ENCODE measurements at regions not wholly inside any gene's neighbourhood (a gene's known extent, or its start where the extent isn't known, plus 50 kb on each side); places are given as distances from the start of the nearest gene placed in this dataset.

- no TSS peak for BruUV-seq (replicated peaks)
These were observed 101.7 kb upstream of the ETAA1 start for GRCh38 chr2:67295406-67295805.

GRCh38 chr2:67295851-67296250 lies 101.3 kb upstream of the ETAA1 start:
- no peaks in the 10 kb centered on the region for H3K9me3 ChIP-seq (replicated peaks; ENCODE audit: control insufficient read depth, insufficient read depth, low read length)
- H2AFZ ChIP-seq (ENCODE audit: control insufficient read depth, low read depth, low read length): no peak overlapping the region
- H3K27ac ChIP-seq (ENCODE audit: control insufficient read depth, insufficient read depth): no peak overlapping the region
- no peak overlapping the region for H3K9ac ChIP-seq (ENCODE audit: control insufficient read depth, insufficient read depth, low read length)
- WGBS (ENCODE audit: insufficient coverage, insufficient replicate concordance, low lambda C conversion rate, missing lambda C conversion rate): 19% methylated on average over 4 of the region's 4 CpGs
- H3K27me3 ChIP-seq (replicated peaks in 1 of 2; ENCODE audit: control insufficient read depth in 2 of 2, insufficient read depth in 2 of 2, low read length in 1 of 2): no peaks in the 10 kb centered on the region
- no peaks in the 10 kb centered on the region for H3K36me3 ChIP-seq (ENCODE audit: control insufficient read depth in 2 of 2, insufficient read depth in 2 of 2, low read length in 1 of 2)
- H3K4me2 ChIP-seq (ENCODE audit: control insufficient read depth, insufficient read depth): no peak overlapping the region
- no peak overlapping the region for H3K4me3 ChIP-seq
- FAIRE-seq (no peak), DNase-seq (ENCODE audit: low read depth, low spot score) (no peak), ATAC-seq (no peak)
- no peaks in the 10 kb centered on the region for H4K20me1 ChIP-seq (ENCODE audit: control insufficient read depth, insufficient read depth)
- SMC1A ChIA-PET (ENCODE audit: uncharacterized antibody, unreplicated experiment): interaction anchor here (0.6 to 1.3 kb wide), 2 partner anchors 11 to 313 kb away, joined by 3 read pairs; no protein-coding TSS in a partner anchor
- in situ Hi-C loops (cut with MboI) (no loop called here), intact Hi-C loops (cut with micrococcal nuclease; ENCODE audit: unreplicated experiment) (no loop called here)
- H3K79me2 ChIP-seq (ENCODE audit: control insufficient read depth, insufficient read depth, low read length): no peaks in the 10 kb centered on the region
- RAD21 ChIA-PET (ENCODE audit: unreplicated experiment): no interaction called here
- CTCF ChIA-PET: no interaction called here
- no TSS peak for BruUV-seq (replicated peaks)
- H3K4me1 ChIP-seq (ENCODE audit: control insufficient read depth, insufficient read depth, low read length): no peaks in the 10 kb centered on the region
- POLR2A ChIA-PET: no interaction called here
- no peak for TF ChIP-seq MXI1 (IDR thresholded peaks at IDR 0.05; ENCODE audit: low read depth, low read length)
- TF ChIP-seq SUPT20H (IDR thresholded peaks at IDR 0.05; ENCODE audit: borderline replicate concordance, control insufficient read depth, low read depth, low read length): no peak
- no peak for TF ChIP-seq IRF5 (IDR thresholded peaks at IDR 0.05; ENCODE audit: borderline replicate concordance)
- no peak for TF ChIP-seq TCF12 (IDR thresholded peaks at IDR 0.05; ENCODE audit: low read depth, low read length)
- TF ChIP-seq RELB (IDR thresholded peaks at IDR 0.05; ENCODE audit: low read depth): no peak
- TF ChIP-seq BHLHE40 (IDR thresholded peaks at IDR 0.05; ENCODE audit: borderline replicate concordance in 1 of 2, low read depth in 2 of 2, low read length in 1 of 2): no peak
- no peak for TF ChIP-seq E2F8 (IDR thresholded peaks at IDR 0.05; ENCODE audit: low read depth, partially characterized antibody)
- no peak for TF ChIP-seq WRNIP1 (IDR thresholded peaks at IDR 0.05; ENCODE audit: borderline replicate concordance, low read depth, low read length)

More at GRCh38 chr2:67295406-67295805, 101.7 kb upstream of the ETAA1 start:
- ChIA-PET POLR2A (no interaction called here), SMC1A (ENCODE audit: uncharacterized antibody, unreplicated experiment) (interaction anchor here (0.6 to 1.3 kb wide), 2 partner anchors 11 to 314 kb away, joined by 3 read pairs; no protein-coding TSS in a partner anchor), RAD21 (ENCODE audit: unreplicated experiment) (no interaction called here), CTCF (no interaction called here)
- in situ Hi-C loops (cut with MboI): no loop called here
- no peak overlapping the region for H3K4me2 ChIP-seq (ENCODE audit: control insufficient read depth, insufficient read depth)
- no peak for FAIRE-seq
- no peak overlapping the region for H3K4me3 ChIP-seq
- H3K9ac ChIP-seq (ENCODE audit: control insufficient read depth, insufficient read depth, low read length): no peak overlapping the region
- intact Hi-C loops (cut with micrococcal nuclease; ENCODE audit: unreplicated experiment): no loop called here
- no peak overlapping the region for H2AFZ ChIP-seq (ENCODE audit: control insufficient read depth, low read depth, low read length)
- no peak for TF ChIP-seq NFIC (IDR thresholded peaks at IDR 0.05; ENCODE audit: low read depth, low read length)
- TF ChIP-seq CBX5 (IDR thresholded peaks at IDR 0.05; ENCODE audit: low read depth): no peak
- TF ChIP-seq CEBPB (IDR thresholded peaks at IDR 0.05; ENCODE audit: borderline replicate concordance in 1 of 2, low read depth in 2 of 2, low read length in 2 of 2): no peak
- no peak for TF ChIP-seq ZNF622 (IDR thresholded peaks at IDR 0.05)
- no peaks in the 10 kb centered on the region for H4K20me1 ChIP-seq (ENCODE audit: control insufficient read depth, insufficient read depth)
- H3K9me3 ChIP-seq (replicated peaks; ENCODE audit: control insufficient read depth, insufficient read depth, low read length): no peaks in the 10 kb centered on the region
- H3K27ac ChIP-seq (ENCODE audit: control insufficient read depth, insufficient read depth): no peak overlapping the region
- H3K79me2 ChIP-seq (ENCODE audit: control insufficient read depth, insufficient read depth, low read length): no peaks in the 10 kb centered on the region
- ATAC-seq: no peak
- no peaks in the 10 kb centered on the region for H3K4me1 ChIP-seq (ENCODE audit: control insufficient read depth, insufficient read depth, low read length)
- H3K36me3 ChIP-seq (ENCODE audit: control insufficient read depth in 2 of 2, insufficient read depth in 2 of 2, low read length in 1 of 2): no peaks in the 10 kb centered on the region
- no peaks in the 10 kb centered on the region for H3K27me3 ChIP-seq (replicated peaks in 1 of 2; ENCODE audit: control insufficient read depth in 2 of 2, insufficient read depth in 2 of 2, low read length in 1 of 2)
- 0% methylated on average over 2 of the region's 2 CpGs for WGBS (ENCODE audit: insufficient coverage, insufficient replicate concordance, low lambda C conversion rate, missing lambda C conversion rate)
- DNase-seq (ENCODE audit: low read depth, low spot score): no peak

Data from GM12878 (cell line).